ENCODE measurements at regions not wholly inside any gene's neighbourhood (a gene's known extent, or its start where the extent isn't known, plus 50 kb on each side); places are given as distances from the start of the nearest gene placed in this dataset.

GRCh38 chr6:126152372-126152745, 166.0 kb downstream of the TRMT11 start:
- DNase-seq, result no peak

GRCh38 chr6:126153661-126154060, 167.3 kb downstream of the TRMT11 start:
- DNase-seq, result no peak

- DNase-seq, result peak; percentile 77
These were observed 170.6 kb downstream of the TRMT11 start for GRCh38 chr6:126156973-126157372.

- DNase-seq, result no peak
These were observed 172.2 kb upstream of the CENPW start for GRCh38 chr6:126167726-126168125.

- peak; percentile 69 for DNase-seq
These were observed 169.5 kb upstream of the CENPW start for GRCh38 chr6:126170433-126170832.

GRCh38 chr6:126170978-126171382, 168.9 kb upstream of the CENPW start:
- peak; percentile 98 for DNase-seq

GRCh38 chr6:126172131-126172530, 167.8 kb upstream of the CENPW start:
- DNase-seq, result no peak

GRCh38 chr6:126173265-126173664, 166.7 kb upstream of the CENPW start:
- no peak for DNase-seq

- DNase-seq, result no peak
These were observed 165.2 kb upstream of the CENPW start for GRCh38 chr6:126174697-126175096.

- no peak for DNase-seq
These were observed 164.7 kb upstream of the CENPW start for GRCh38 chr6:126175251-126175650.

GRCh38 chr6:126176282-126176681, 163.6 kb upstream of the CENPW start:
- peak; percentile 91 for DNase-seq

GRCh38 chr6:126180585-126180984, 159.3 kb upstream of the CENPW start:
- peak; percentile 79 for DNase-seq

GRCh38 chr6:126181173-126181741, 158.7 kb upstream of the CENPW start:
- DNase-seq, result no peak

GRCh38 chr6:126181890-126182289, 158.0 kb upstream of the CENPW start:
- no peak for DNase-seq

- no peak for DNase-seq
These were observed 157.1 kb upstream of the CENPW start for GRCh38 chr6:126182650-126183311.

GRCh38 chr6:126185774-126186173, 154.1 kb upstream of the CENPW start:
- no peak for DNase-seq

GRCh38 chr6:126188279-126188909, 151.5 kb upstream of the CENPW start:
- DNase-seq, result no peak

- DNase-seq, result peak; percentile 98
These were observed 144.2 kb upstream of the CENPW start for GRCh38 chr6:126195625-126196236.

GRCh38 chr6:126198631-126199030, 141.3 kb upstream of the CENPW start:
- DNase-seq, result no peak

- peak; percentile 83 for DNase-seq
These were observed 140.4 kb upstream of the CENPW start for GRCh38 chr6:126199466-126199865.

- DNase-seq, result peak; percentile 85
These were observed 137.2 kb upstream of the CENPW start for GRCh38 chr6:126202707-126203106.

- DNase-seq, result no peak
These were observed 135.8 kb upstream of the CENPW start for GRCh38 chr6:126204126-126204525.

GRCh38 chr6:126204598-126204997, 135.3 kb upstream of the CENPW start:
- DNase-seq, result no peak

Data from OCI-M1 (cell line).